HepG2 (cell line): ENCODE measurements at regions not wholly inside any gene's neighbourhood (a gene's known extent, or its start where the extent isn't known, plus 50 kb on each side); places are given as distances from the start of the nearest gene placed in this dataset.

Experiments
- ATF6 ChIP-seq: sonication (generic); formaldehyde crosslinking; conservative IDR thresholded peaks from 2 replicates; pipeline ENCODE4 v1.4.0; 2020; ENCODE audit warnings: missing genetic modification reagents
- DNMT1 ChIP-seq: sonication (generic); formaldehyde crosslinking; IDR thresholded peaks from 2 replicates; pipeline ENCODE4 v1.5.1; 2020; ENCODE audit warnings: mild to moderate bottlenecking, missing genetic modification reagents
- ERF ChIP-seq: IDR thresholded peaks from 2 replicates; pipeline ENCODE4 v1.6.1; 2018; ENCODE audit warnings: missing biosample characterization, missing genetic modification reagents
- FOXP4 ChIP-seq: sonication (generic); formaldehyde crosslinking; IDR thresholded peaks from 2 replicates; pipeline ENCODE4 v1.4.0; 2020; ENCODE audit warnings: missing genetic modification reagents
- KDM6A ChIP-seq: IDR thresholded peaks from 2 replicates; pipeline ENCODE4 v1.6.1; 2016; ENCODE audit warnings: low read depth
- KLF9 ChIP-seq: IDR thresholded peaks from 2 replicates; pipeline ENCODE4 v1.6.1; 2016; ENCODE audit warnings: low read depth
- NFKBIZ ChIP-seq: IDR thresholded peaks from 2 replicates; pipeline ENCODE4 v1.6.1; 2018; ENCODE audit warnings: missing genetic modification reagents, missing compliant biosample characterization
- NFRKB ChIP-seq: fragments of 450-650 bp; IDR thresholded peaks from 2 replicates; pipeline ENCODE4 v1.6.1; 2017
- NONO ChIP-seq, 2 experiments: fragments of 450-650 bp in 1 of 2; sonication (generic) in 1 of 2; formaldehyde crosslinking in 1 of 2; IDR thresholded peaks in 1 of 2; conservative IDR thresholded peaks in 1 of 2; 2 replicates each; pipeline versions ENCODE4 v1.6.1 to v1.8.0; 2017 to 2022; ENCODE audit warnings: mild to moderate bottlenecking in 1 of 2, missing genetic modification reagents in 1 of 2, moderate library complexity in 1 of 2
- ZBTB21 ChIP-seq: sonication (generic); formaldehyde crosslinking; IDR thresholded peaks from 2 replicates; pipeline ENCODE4 v1.4.0; 2020; ENCODE audit warnings: missing genetic modification reagents
- ZBTB7A ChIP-seq: sonication (generic); formaldehyde crosslinking; IDR thresholded peaks from 2 replicates; pipeline ENCODE4 v1.8.0; 2022; ENCODE audit warnings: mild to moderate bottlenecking, missing genetic modification reagents
- ZMYM4 ChIP-seq: sonication (generic); formaldehyde crosslinking; IDR thresholded peaks from 2 replicates; pipeline ENCODE4 v1.8.1; 2023; ENCODE audit warnings: mild to moderate bottlenecking, missing genetic modification reagents
- ZNF180 ChIP-seq: sonication (generic); formaldehyde crosslinking; IDR thresholded peaks from 2 replicates; pipeline ENCODE4 v1.4.0; 2020; ENCODE audit warnings: low read depth, missing genetic modification reagents, borderline replicate concordance
- ZNF383 ChIP-seq: sonication (generic); formaldehyde crosslinking; IDR thresholded peaks from 2 replicates; pipeline ENCODE4 v1.4.0; 2020; ENCODE audit warnings: missing genetic modification reagents, mild to moderate bottlenecking, borderline replicate concordance
- ZNF569 ChIP-seq: sonication (generic); formaldehyde crosslinking; IDR thresholded peaks from 2 replicates; pipeline ENCODE4 v1.5.0; 2020; ENCODE audit warnings: mild to moderate bottlenecking, missing genetic modification reagents, moderate library complexity, borderline replicate concordance
- ZNF615 ChIP-seq: sonication (generic); formaldehyde crosslinking; IDR thresholded peaks from 2 replicates; pipeline ENCODE4 v1.5.0; 2020; ENCODE audit warnings: mild to moderate bottlenecking, missing genetic modification reagents, borderline replicate concordance
- ZNF678 ChIP-seq: sonication (generic); formaldehyde crosslinking; IDR thresholded peaks from 2 replicates; pipeline ENCODE4 v1.4.0; 2020; ENCODE audit warnings: mild to moderate bottlenecking, missing genetic modification reagents
- ZNF816 ChIP-seq: sonication (generic); formaldehyde crosslinking; IDR thresholded peaks from 2 replicates; pipeline ENCODE4 v1.8.0; 2022; ENCODE audit warnings: missing genetic modification reagents, mild to moderate bottlenecking, borderline replicate concordance
- ZSCAN29 ChIP-seq: sonication (generic); formaldehyde crosslinking; conservative IDR thresholded peaks from 2 replicates; pipeline ENCODE4 v1.4.0; 2020; ENCODE audit warnings: mild to moderate bottlenecking, missing genetic modification reagents
- TF ChIP-seq, protein P1 (sequence below): IDR thresholded peaks from 2 replicates; pipeline ENCODE4 v1.6.1; 2016; ENCODE audit warnings: missing biosample characterization, missing genetic modification reagents, low read depth
- TF ChIP-seq, protein P2 (sequence below): sonication (generic); formaldehyde crosslinking; conservative IDR thresholded peaks from 2 replicates; pipeline ENCODE4 v1.5.0; 2020; ENCODE audit warnings: missing genetic modification reagents
- TF ChIP-seq, protein P3 (sequence below): sonication (generic); formaldehyde crosslinking; IDR thresholded peaks from 2 replicates; pipeline ENCODE4 v1.8.0; 2022; ENCODE audit warnings: missing genetic modification reagents, mild to moderate bottlenecking, inconsistent platforms, borderline replicate concordance

DNA sequence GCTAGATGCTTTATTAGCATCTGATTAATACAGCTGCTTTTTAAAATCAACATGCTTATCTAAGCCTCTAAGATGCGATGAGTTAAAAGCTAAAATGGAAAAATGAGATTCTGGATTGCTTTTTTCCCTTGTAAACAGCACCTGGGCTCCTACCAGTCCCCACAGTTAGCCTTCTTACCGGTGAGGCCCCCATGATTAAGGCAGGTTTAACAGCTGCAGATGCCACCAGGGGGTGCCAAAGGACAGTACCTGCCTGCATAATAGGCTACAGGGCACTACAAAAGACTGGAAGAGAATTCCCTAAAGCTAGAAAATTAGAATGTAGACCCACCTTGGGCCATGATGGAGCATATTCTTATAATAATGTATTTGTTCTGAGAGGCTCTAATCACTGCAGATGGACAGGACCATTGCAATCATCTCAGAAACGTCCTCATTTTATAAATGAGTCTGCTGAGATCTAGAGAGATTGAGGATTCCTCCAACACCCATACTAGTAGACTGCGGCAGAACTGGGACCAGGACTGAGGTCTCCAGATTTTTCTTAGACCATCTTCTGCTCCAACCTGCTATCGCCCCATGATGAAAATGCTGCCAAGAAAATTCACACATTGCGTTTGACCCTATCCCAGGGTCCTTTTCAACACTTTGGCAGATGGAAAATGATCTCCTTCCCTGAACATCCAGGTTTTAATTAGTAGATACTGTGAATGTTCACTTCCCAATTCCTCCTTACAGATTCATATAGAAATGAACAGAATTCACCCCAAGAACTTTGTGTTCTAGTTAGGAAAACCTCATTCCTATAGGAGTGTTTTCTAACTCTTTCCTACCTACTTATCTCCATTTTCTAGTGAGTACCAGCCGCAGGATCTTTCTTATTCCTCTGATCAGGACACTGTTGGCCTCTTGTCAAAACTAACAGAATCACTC lies 148.8 kb downstream of the RPS12 start (continued):
- TF ChIP-seq, protein P1, sequence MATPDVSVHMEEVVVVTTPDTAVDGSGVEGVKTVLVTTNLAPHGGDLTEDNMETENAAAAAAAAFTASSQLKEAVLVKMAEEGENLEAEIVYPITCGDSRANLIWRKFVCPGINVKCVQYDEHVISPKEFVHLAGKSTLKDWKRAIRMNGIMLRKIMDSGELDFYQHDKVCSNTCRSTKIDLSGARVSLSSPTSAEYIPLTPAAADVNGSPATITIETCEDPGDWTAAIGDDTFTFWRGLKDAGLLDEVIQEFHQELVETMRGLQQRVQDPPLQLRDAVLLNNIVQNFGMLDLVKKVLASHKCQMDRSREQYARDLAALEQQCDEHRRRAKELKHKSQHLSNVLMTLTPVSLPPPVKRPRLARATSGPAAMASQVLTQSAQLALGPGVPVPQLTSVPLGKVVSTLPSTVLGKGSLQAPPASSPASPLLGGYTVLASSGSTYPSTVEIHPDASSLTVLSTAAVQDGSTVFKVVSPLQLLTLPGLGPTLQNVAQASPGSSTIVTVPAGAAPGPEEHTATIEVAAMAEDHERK (CRISPR knock-in tag), result no peak
- TF ChIP-seq ZBTB21 (CRISPR knock-in tag), result no peak
- TF ChIP-seq, protein P2, sequence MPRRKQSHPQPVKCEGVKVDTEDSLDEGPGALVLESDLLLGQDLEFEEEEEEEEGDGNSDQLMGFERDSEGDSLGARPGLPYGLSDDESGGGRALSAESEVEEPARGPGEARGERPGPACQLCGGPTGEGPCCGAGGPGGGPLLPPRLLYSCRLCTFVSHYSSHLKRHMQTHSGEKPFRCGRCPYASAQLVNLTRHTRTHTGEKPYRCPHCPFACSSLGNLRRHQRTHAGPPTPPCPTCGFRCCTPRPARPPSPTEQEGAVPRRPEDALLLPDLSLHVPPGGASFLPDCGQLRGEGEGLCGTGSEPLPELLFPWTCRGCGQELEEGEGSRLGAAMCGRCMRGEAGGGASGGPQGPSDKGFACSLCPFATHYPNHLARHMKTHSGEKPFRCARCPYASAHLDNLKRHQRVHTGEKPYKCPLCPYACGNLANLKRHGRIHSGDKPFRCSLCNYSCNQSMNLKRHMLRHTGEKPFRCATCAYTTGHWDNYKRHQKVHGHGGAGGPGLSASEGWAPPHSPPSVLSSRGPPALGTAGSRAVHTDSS (CRISPR knock-in tag), result no peak
- no peak for TF ChIP-seq ZNF569 (CRISPR knock-in tag)
- TF ChIP-seq KLF9 (CRISPR knock-in tag), result no peak
- TF ChIP-seq ZNF615 (CRISPR knock-in tag), result no peak
- TF ChIP-seq DNMT1 (CRISPR knock-in tag), result no peak
- TF ChIP-seq ZNF678 (CRISPR knock-in tag), result no peak
- no peak for TF ChIP-seq FOXP4
- no peak for TF ChIP-seq NONO (IDR thresholded peaks at IDR 0.05)
- TF ChIP-seq NONO (CRISPR knock-in tag; conservative IDR thresholded peaks at IDR 0.05), result no peak
- TF ChIP-seq, protein P3, sequence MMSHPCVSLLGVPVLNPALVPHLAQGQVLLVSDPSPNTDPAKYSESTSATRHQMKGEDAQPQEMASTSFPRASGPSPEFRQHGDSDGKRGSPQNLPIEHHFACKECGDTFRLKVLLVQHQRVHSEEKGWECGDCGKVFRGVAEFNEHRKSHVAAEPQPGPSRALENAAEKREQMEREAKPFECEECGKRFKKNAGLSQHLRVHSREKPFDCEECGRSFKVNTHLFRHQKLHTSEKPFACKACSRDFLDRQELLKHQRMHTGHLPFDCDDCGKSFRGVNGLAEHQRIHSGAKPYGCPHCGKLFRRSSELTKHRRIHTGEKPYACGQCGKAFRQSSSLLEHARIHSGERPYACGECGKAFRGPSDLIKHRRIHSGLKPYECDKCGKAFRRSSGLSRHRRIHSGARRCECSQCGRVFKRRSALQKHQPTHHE, result no peak
- TF ChIP-seq ZNF383 (CRISPR knock-in tag), result no peak
- no peak for TF ChIP-seq NFKBIZ (CRISPR knock-in tag)
- TF ChIP-seq ZMYM4 (CRISPR knock-in tag), result no peak
- no peak for TF ChIP-seq NFRKB
- TF ChIP-seq ZNF180 (CRISPR knock-in tag), result no peak
- TF ChIP-seq ZSCAN29 (CRISPR knock-in tag), result no peak
- TF ChIP-seq ERF (CRISPR knock-in tag), result no peak; the same call in 1 of the 2 replicates
- no peak for TF ChIP-seq KDM6A
- TF ChIP-seq ZNF816 (CRISPR knock-in tag), result no peak
- no peak for TF ChIP-seq ATF6 (CRISPR knock-in tag)
- TF ChIP-seq ZBTB7A (CRISPR knock-in tag), result no peak
